ENCODE measurements at regions not wholly inside any gene's neighbourhood (a gene's known extent, or its start where the extent isn't known, plus 50 kb on each side); places are given as distances from the start of the nearest gene placed in this dataset.

DNA sequence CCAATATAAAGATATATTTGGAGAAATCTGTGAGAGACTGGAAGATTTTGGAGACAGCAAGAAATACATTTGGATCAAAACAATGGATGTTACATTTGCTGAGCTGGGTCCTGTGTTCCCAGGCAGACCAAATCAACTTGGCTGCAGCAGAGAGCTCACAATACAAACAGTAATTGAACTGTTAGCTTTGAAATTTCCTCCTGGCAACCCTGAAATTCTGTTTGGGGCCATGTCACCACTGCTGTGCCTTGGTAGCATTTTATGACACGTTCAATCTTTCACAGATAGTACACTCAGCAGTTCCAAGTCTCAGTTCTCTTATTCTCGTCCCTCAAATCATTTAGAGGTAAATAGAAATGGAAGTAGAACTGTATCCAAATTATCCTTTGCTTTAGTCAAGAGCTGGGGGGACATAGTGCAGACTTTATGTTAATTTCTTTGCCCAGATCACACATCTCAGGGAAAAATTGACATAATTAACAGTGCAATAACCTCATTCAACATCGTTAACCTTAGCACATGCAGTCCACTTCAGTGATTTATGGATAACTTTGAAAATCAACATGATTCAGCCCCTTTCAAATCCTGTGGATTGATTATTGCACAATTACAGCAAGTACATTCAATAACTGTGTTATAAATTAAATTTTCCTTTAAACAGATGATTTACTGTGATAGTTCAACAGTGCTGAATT, 277.4 kb upstream of the MC4R start:
- intact Hi-C loops (cut with DNase I), result no loop called here
- ATAC-seq, result no peak

DNA sequence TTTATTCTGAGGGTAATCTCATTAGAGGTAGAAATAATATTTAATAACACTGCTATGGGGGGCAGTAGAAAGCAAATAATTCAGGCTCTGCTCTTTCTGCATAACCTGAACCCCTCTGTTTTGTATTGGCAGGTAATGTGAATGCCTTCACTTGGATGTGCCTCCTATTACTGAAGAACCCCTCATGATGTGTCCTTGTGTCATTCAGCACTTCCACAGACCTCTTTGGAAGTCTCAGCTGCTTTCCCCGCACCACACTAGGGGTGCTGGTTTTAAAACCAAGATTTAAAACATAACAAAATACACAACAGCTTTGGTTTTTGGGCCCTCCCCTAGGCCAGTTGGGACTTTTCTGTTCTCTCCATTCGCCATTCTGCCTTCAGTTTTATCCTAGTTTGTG, 281.7 kb upstream of the MC4R start:
- ATAC-seq (no peak), DNase-seq (no peak)
- intact Hi-C loops (cut with DNase I), result no loop called here

More for the DNA sequence above, 277.4 kb upstream of the MC4R start:
- DNase-seq, result no peak

DNA sequence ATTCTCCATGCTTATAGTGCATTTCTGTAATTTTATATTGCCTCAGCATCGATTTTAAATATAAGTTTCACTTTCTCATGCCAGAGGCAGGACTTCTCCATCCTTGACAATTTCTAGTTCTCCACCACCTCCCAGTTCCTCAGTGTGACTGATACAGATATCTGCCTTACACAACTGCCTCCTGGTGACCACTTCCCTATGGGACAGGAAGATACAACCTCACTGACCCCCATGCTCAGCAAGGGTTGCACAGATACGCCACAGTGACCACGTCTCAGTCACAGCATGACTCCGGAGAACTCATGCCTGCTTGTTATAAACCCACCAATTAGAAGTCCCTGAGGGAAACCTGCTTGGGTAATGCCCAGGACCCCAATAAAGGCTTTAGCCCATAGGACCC, 284.0 kb upstream of the MC4R start:
- ATAC-seq, result no peak
- intact Hi-C loops (cut with DNase I), result no loop called here
- DNase-seq, result no peak

DNA sequence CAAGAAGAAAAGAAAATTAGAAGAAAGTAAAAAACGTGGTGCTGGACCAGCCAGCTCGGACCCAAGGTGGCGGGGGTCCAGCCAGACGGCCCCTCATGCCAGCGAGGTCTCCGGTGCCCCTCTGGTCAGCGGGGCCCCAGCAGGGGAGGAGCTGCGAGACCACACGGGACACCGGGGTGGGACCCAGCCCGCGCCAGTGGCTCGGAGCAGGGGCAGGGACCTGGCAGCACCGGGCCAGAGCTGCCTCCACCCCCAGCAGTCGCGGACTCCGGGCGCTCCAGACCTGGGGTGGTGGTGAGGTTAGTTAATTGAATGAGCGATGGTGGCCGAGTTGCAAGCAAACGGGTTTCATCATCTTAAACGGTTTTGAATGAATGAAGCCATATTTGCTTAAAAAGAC, 289.9 kb upstream of the MC4R start:
- DNase-seq, result no peak
- no peak for ATAC-seq
- intact Hi-C loops (cut with DNase I), result no loop called here

DNA sequence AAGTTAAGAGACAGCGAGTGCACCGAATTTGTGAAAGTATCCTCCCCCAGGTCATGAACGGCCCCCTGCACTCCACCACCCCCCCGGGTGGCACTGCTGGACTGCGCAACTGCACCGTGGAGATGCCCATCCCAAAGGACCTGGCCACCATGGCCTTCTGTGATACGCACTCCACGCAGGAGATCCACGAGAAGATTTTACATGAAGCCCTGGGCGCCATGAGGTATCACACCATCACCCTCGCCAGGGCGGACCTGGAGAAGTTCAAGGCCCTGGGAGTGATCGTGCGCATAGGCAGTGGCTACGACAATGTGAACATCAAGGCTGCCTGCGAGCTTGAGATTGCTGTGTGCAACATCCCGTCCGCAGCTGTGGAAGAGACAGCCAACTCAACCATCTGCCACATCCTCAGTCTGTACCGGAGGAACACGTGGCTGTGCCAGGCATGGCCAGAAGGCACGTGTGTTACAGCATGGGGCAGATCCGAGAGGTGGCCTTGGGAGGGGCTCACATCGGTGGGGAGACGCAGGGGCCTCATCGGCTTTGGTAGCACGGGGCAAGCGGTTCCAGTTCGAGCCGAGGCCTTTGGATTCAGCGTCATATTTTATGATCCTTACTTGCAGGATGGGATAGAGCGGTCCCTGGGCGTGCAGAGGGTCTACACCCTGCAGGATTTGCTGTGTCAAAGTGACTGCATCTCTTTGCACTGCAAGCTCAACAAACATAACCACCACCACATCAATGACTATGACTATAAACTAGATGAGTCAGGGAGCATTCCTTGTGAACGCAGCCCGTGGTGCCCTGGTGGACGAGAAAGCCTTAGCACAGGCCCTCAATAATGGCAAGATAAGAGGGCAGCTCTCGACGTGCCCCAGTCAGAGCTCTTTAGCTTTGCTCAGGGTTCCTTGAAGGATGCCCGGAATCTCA, 290.8 kb upstream of the MC4R start:
- intact Hi-C loops (cut with DNase I), result no loop called here
- DNase-seq (no peak), ATAC-seq (no peak)

DNA sequence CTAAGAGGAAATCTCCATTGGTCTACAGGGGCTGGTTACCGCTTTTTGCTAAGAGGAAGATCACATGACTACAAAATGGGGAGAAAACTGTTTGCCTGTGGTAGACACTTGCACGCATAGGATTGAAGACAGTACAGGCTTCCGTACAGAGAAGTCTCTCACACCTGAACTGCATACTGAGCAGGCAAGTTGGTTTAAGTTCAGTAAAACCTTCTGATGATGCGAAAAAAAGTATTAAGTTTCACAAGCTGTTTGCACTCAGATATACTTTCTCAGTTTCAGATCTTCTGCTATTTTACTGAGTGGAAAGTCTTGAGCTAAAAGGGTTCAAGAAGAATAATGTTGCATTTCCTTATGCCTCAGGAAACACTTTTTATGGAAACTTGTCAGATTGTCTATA, 292.2 kb upstream of the MC4R start:
- ATAC-seq (no peak), DNase-seq (no peak)
- intact Hi-C loops (cut with DNase I), result no loop called here

DNA sequence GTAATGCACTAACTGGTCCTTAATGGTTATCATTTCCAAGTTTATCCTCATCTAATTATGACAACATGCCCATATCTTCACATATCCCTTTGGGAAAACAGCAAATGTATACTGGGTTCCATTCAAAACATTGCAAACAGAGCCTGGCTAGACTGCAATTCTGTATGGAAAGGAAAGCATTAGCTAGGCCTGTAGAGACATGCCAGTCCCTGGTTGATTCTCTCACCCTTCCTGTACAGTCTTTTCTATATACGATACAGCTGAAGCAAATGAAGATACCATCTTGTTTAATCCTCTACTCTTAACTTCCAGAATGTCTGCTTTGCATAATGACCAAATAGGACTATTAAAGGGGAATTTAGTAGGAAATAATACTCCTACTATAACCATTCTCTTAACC, 294.4 kb upstream of the MC4R start:
- DNase-seq (no peak), ATAC-seq (no peak)
- intact Hi-C loops (cut with DNase I), result no loop called here

DNA sequence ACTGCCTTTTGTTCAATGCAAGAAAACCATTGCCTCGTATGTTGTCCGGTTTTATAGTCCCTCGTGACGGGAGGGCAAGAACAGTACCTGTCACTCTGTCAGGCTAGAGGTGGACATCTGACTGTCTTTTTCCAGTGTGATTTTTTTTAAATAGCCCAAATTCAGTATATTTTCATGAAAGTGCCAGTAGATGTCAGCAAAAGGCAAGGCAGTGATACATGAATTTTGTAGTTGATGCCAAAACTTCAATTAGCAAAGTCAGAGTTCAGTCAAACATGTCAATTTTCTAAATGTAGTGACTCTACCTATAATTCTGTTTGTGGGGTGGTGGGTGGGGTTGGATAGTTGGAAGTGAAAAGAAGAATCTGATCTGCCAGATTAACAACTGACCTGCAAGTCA, 296.0 kb upstream of the MC4R start:
- DNase-seq (no peak), ATAC-seq (no peak)
- intact Hi-C loops (cut with DNase I), result no loop called here

DNA sequence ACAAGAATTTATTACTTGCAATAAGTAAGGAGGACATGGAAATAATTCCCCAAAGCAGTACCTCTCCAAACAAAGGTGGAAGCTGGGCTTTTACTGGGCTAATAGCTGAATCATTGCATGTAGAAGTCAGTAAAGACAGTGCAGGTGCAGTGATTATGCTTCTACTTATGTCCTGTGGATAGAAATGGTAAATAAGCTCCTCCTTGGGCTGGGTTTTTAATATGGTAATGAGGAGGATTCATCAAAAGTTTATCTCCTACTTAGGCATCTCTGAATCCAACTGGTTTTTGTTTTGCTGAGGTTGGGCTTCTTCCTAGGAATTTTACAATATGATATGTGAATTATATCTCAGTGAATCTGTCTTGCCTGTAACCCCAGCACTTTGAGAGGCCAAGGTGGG, 297.4 kb upstream of the MC4R start:
- no peak for DNase-seq
- intact Hi-C loops (cut with DNase I), result no loop called here
- ATAC-seq, result no peak

DNA sequence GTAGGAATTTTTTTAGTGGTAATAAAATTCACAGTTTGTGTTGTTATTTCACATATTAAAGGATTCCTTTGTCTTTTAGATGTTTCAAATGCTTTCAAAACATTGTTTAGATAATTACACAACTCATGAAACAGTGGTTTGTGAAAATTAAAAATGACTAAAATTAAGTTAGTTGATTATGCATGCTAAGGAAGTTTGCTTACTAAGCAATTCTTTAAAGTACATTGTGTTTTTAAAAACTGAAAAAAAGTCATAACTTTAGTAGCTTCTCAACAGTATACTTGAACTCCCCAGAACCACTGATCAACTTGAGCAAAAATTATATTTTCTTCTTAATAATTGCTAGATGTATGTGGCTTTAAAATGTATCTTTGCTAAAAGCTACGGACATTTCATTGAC, 298.4 kb upstream of the MC4R start:
- ATAC-seq (no peak), DNase-seq (no peak)
- intact Hi-C loops (cut with DNase I), result no loop called here

DNA sequence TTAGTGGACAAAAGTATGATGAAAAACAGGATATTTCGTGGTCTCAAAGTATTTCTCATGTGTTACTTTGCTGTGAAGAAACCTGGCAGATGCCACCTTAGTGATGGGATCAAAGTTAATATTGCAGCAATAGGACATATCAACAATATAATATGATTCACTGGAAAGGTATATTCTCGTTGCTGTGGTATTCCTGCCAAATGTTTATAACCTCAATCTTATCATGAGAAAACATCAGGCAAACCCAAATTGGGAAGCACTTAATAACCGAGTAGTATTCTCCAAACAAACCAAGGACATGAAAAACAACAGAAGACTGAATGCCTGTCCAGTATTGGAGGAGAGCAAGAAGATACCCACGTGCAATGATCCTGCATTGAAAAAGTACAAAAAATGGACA, 302.6 kb upstream of the MC4R start:
- DNase-seq, result no peak
- intact Hi-C loops (cut with DNase I), result no loop called here
- no peak for ATAC-seq

DNA sequence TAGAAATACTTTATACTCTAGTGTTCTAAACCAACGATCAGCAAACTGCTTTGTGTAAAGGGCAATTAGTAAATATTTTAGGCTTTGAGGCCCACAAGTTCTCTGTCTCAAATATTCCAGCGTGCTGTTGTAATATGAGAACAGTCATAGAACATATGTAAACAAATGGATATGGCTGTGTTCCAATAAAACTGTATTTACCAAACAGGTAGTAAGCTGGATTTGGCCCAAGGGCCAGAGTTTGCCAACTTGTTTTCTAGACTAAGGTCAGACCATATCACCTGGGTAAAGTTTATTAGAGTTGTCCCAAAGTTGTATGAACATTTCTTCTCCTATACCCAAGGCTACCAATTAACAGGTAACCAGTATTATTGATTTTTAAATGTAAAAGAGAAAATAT, 303.2 kb upstream of the MC4R start:
- ATAC-seq (no peak), DNase-seq (no peak)
- intact Hi-C loops (cut with DNase I), result no loop called here

DNA sequence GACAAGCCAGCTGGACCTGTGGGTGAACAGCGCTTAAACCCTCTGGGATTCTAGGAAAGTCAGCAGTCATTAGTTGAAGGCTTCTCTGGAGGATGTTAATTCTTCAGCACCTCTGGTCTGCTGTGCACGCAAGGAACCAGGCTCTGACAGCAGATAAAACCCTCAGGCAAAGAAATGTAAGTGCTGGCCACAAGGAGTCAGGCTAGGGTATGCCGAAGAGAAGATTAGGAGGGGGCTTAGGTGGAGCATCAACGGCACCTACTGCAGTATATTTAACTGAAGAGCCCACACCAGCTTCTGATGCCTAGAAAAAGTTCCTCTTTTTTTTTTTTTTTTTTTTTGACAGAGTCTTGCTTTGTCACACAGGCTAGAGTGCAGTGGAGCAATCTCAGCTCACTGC, 304.2 kb upstream of the MC4R start:
- intact Hi-C loops (cut with DNase I), result no loop called here
- no peak for ATAC-seq

DNA sequence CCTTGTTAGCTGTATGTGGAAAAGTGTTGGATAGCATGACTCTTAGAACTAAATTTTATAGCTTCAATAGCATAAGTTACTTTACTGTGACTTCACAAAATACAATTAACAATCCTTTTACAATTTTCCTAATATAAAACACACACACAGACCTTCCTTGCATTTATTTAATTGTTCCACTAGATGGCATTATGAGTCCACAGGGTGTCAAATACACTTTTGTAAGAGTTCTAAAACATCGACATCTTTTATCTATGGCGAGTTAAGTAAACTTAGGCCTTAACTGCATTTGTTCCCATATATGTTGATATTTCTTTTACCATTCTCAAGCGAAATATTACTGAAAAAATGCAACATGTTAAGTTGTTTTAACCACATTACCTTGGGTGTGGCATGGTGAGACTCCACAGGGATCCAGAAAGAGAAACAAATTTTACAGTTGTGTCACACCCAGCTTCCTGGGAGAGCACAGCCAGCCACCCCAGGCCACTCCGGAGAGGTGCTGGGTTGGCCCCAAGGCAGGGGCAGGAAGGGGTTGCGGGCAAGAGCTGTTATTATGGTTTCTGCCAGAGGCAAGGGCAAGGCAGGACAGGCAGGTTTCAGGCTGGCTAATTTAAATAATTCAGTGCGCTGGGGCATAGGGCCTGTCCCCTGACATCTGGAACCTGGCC, 312.4 kb upstream of the MC4R start:
- ATAC-seq (no peak), DNase-seq (no peak)
- intact Hi-C loops (cut with DNase I), result loop anchor here (2.0 to 10.0 kb wide), 4 partner anchors 400 to 1450 kb away; no protein-coding TSS in a partner anchor

More for the DNA sequence above, 304.2 kb upstream of the MC4R start:
- DNase-seq, result no peak

DNA sequence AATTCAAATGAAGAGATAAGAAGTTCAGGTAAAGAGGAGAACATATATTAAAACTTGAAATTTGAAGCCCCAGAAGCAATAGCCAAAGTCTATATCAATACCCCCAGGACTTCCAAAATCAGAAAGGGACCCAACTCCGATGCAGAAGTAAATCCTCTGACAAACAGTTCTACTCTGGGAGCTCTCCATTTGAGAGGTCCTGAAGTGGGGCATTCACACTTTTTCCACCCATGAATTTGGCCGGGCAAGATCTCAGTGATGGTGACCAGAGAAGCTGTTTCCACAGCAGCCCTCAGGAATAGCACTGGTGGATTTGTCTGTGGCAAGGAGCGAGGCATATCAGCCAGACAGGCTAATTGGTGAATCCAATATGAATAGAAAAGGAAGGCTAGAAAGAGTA, 313.6 kb upstream of the MC4R start:
- intact Hi-C loops (cut with DNase I), result loop anchor here (5.0 to 10.0 kb wide), 3 partner anchors 399 to 1449 kb away; no protein-coding TSS in a partner anchor
- DNase-seq (no peak), ATAC-seq (no peak)

DNA sequence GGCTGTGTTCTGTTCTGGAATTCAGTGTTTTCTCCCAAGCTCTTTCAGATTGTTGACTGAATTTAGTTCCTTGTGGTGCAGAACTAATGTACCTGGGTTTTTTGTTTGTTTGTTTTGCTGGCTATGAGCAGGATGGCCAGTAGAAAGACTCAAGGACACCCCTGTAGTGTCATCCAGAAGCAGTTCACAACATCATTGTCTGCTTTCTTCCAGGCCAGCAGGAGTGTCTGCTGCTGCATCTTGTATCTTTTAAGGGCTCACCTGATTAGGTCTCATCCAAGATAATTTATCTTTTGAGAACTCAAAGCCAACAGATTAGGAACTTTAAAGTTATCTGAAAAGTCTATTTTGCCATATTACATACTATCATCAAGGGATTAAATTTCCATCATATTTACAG, 318.5 kb upstream of the MC4R start:
- intact Hi-C loops (cut with DNase I), result no loop called here
- no peak for ATAC-seq
- DNase-seq, result no peak

DNA sequence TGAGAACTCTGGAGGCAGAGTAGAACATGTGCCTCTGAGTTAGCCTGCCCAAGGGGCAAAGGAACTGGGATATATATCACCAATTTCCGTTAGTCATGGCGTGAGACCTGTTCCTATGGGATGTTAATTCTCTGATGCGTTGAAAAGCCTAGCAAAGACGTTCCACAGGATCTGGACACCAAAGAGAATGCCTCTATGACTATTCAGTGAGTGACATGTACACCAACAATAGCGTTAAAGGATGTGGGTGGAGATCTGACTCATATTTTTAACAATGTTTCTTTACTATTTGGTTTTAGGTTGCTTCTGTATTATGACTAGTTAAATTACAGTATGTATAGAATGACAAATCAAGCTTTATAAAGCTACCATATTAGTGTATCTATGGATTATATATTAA, 320.9 kb upstream of the MC4R start:
- no peak for DNase-seq

DNA sequence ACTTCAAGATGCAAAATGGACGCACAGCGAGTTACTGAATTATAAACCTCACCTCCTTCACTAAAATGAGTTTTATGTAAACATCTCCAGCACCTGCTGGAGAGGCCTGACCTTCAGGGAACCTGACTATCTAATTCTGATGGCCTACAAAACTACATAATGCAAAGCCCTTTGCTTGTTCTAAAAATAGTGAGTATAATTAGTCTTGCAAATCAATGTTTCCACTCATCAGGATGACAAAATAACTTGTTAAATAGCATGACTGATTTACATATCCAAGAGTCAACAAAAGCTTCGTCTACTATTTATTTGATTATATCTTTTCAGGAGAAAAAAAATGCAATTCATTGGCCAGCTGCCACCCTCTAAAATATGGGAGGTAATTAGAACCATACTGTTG, 326.3 kb upstream of the MC4R start:
- ATAC-seq (no peak), DNase-seq (no peak)
- intact Hi-C loops (cut with DNase I), result no loop called here

More for the DNA sequence above, 320.9 kb upstream of the MC4R start:
- ATAC-seq, result no peak
- intact Hi-C loops (cut with DNase I), result no loop called here

DNA sequence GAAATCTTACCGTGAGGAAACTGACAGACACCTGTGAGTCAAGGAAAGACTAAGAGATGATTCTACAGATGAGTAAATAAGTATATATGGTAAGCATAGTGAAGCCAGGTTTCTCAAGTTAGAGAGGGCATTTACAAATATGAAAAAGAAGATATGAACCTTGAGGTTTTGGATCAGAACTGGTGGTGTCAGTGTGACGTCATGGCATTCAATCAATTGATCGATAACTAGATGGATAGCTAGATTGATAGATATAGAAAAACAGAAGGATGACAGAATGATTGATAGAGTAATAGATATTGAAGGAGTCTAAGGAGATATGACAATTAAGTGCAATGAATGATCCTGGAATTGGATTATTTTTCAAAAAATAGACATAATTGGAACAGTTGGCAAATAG, 350.2 kb upstream of the MC4R start:
- no peak for DNase-seq
- intact Hi-C loops (cut with DNase I), result no loop called here
- no peak for ATAC-seq

DNA sequence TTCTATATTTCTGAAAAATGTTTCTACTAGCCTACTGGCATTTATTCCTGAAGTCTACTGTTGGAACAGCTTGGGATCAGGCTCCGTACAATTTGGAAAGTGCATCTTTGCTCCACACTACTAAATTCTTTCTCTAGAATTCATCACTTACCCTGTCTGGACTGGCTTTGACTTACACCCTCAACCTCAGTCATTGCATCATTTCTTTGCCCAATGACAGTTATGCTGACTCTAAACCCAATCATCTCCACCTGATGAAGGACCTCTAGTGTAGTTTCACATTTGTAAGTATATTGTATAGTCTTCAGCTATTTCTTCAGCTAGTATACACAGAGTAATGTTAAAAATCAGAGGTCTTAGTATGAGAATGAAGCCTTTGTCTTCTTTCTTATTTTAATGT, 359.6 kb upstream of the MC4R start:
- no peak for DNase-seq
- intact Hi-C loops (cut with DNase I), result no loop called here
- no peak for ATAC-seq
